HepG2 (cell line): ENCODE measurements at regions not wholly inside any gene's neighbourhood (a gene's known extent, or its start where the extent isn't known, plus 50 kb on each side); places are given as distances from the start of the nearest gene placed in this dataset.

Source experiments
- AKAP8 ChIP-seq: sonication (generic); formaldehyde crosslinking; IDR thresholded peaks from 2 replicates; pipeline ENCODE4 v1.5.1; 2020; ENCODE audit warnings: mild to moderate bottlenecking, missing genetic modification reagents
- ARID3A ChIP-seq: IDR thresholded peaks from 2 replicates; pipeline ENCODE4 v1.6.1; 2012; ENCODE audit warnings: low read depth, low read length, improper control_type of control experiment
- E2F1 ChIP-seq: sonication (generic); formaldehyde crosslinking; IDR thresholded peaks from 2 replicates; pipeline ENCODE4 v1.5.0; 2020; ENCODE audit warnings: missing genetic modification reagents
- ELF1 ChIP-seq: sonication (generic); formaldehyde crosslinking; IDR thresholded peaks from 2 replicates; pipeline ENCODE4 v1.4.0; 2020; ENCODE audit warnings: missing genetic modification reagents
- IRF9 ChIP-seq: sonication (generic); formaldehyde crosslinking; IDR thresholded peaks from 2 replicates; pipeline ENCODE4 v1.8.0; 2022; ENCODE audit warnings: missing genetic modification reagents, mild to moderate bottlenecking, borderline replicate concordance
- POLR2AphosphoS5 ChIP-seq: IDR thresholded peaks from 2 replicates; pipeline ENCODE4 v1.6.1; 2012; ENCODE audit warnings: low read depth, low read length
- RERE ChIP-seq: IDR thresholded peaks from 2 replicates; pipeline ENCODE4 v1.6.1; 2016; ENCODE audit warnings: low read depth, missing genetic modification reagents, missing compliant biosample characterization
- RORA ChIP-seq: sonication (generic); formaldehyde crosslinking; IDR thresholded peaks from 2 replicates; pipeline ENCODE4 v1.5.0; 2020; ENCODE audit warnings: mild to moderate bottlenecking, missing genetic modification reagents, moderate library complexity
- TSC22D2 ChIP-seq: sonication (generic); formaldehyde crosslinking; IDR thresholded peaks from 2 replicates; pipeline ENCODE4 v1.5.1; 2020; ENCODE audit warnings: missing genetic modification reagents, mild to moderate bottlenecking, borderline replicate concordance
- ZFAT ChIP-seq: sonication (generic); formaldehyde crosslinking; conservative IDR thresholded peaks from 2 replicates; pipeline ENCODE4 v1.8.1; 2023; ENCODE audit warnings: missing genetic modification reagents, inconsistent platforms
- ZNF720 ChIP-seq: sonication (generic); formaldehyde crosslinking; IDR thresholded peaks from 2 replicates; pipeline ENCODE4 v1.4.0; 2020; ENCODE audit warnings: missing genetic modification reagents

- TF ChIP-seq ZNF720 (CRISPR knock-in tag): no peak
- TF ChIP-seq IRF9 (CRISPR knock-in tag): no peak
- no peak for TF ChIP-seq POLR2AphosphoS5
- no peak for TF ChIP-seq ZFAT
- TF ChIP-seq ARID3A: no peak
- no peak for TF ChIP-seq AKAP8 (CRISPR knock-in tag)
- no peak for TF ChIP-seq ELF1
- TF ChIP-seq RERE (CRISPR knock-in tag): no peak
- no peak for TF ChIP-seq TSC22D2 (CRISPR knock-in tag)
- TF ChIP-seq RORA (CRISPR knock-in tag): no peak
- no peak for TF ChIP-seq E2F1 (CRISPR knock-in tag)
Observed at GRCh38 chr16:86891121-86891520, 312.8 kb downstream of the FOXL1 start.
